ENCODE measurements at regions not wholly inside any gene's neighbourhood (a gene's known extent, or its start where the extent isn't known, plus 50 kb on each side); places are given as distances from the start of the nearest gene placed in this dataset.

DNA sequence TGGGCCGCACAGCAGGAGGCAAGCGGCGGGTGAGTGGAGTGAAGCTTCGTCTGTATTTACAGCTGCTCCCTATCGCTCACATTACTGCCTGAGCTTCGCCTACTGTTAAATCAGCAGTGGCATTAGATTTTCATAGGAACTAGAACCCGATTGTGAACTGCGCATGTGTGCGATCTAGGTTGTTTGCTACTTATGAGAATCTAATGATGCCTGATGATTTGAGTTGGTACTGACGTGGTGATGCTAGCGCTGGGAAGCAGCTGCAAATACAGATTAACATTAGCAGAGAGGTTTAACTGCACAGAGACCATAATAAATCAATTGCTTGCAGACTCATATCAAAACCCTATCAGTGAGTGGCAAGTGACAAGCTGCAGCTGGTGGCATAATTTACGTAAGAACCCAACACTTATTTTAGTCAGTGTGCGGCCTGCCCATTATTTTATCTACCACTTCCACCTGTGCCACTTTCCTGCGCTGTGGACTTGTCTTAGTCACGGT, 133.4 kb upstream of the CDH9 start:
- TF ChIP-seq POLR2A (IDR thresholded peaks at IDR 0.05), result no peak
- TF ChIP-seq, protein P1, sequence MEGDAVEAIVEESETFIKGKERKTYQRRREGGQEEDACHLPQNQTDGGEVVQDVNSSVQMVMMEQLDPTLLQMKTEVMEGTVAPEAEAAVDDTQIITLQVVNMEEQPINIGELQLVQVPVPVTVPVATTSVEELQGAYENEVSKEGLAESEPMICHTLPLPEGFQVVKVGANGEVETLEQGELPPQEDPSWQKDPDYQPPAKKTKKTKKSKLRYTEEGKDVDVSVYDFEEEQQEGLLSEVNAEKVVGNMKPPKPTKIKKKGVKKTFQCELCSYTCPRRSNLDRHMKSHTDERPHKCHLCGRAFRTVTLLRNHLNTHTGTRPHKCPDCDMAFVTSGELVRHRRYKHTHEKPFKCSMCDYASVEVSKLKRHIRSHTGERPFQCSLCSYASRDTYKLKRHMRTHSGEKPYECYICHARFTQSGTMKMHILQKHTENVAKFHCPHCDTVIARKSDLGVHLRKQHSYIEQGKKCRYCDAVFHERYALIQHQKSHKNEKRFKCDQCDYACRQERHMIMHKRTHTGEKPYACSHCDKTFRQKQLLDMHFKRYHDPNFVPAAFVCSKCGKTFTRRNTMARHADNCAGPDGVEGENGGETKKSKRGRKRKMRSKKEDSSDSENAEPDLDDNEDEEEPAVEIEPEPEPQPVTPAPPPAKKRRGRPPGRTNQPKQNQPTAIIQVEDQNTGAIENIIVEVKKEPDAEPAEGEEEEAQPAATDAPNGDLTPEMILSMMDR (IDR thresholded peaks at IDR 0.05), result no peak

Measured in body of pancreas (tissue), 4 donors.